ENCODE measurements at regions not wholly inside any gene's neighbourhood (a gene's known extent, or its start where the extent isn't known, plus 50 kb on each side); places are given as distances from the start of the nearest gene placed in this dataset.

DNA sequence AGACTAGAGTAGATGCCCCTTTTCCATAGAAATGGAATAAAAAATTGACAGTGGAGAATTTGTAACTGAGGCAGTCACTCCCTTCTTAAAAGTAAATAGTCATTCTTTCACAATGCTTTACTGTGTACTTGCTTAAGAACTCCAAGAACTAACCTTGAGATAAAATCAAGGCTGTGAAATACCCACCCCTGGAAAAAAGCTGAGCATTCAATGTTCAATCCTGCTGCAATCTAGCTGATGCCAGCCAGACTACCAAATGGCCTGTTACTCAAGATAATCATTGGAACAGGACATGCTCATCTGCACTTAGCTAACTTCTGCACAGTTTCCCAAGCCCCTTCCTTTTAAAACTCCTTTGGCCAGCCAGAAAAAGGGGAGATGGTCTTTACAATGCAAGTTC lies 367.4 kb upstream of the GULP1 start:
- no peaks in the 10 kb centered on the region for H3K9me3 ChIP-seq (ENCODE audit: control insufficient read depth in 4 of 4, insufficient read depth in 3 of 4, low read length in 3 of 4)
- ATAC-seq (ENCODE audit: insufficient read depth, low FRiP score) (no peak), DNase-seq (no peak)

DNA sequence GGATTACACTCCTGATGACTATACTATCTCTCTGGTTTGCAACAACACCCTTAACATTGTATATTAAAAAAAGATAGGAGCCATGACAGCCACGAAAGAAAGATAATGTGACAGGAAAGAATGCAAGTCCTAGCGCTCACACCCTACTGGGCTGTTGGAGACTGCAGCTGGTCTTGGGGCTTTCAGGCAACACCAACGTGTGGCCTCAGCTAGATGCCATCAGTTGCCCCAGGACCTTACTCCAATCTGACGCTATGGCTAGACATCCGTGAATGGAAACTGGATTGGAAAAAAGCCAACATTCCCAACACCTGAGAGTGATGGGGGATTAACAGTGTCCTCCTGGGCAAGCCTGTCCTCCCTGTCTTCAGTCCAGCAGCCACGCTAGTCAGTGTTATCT lies 357.4 kb upstream of the GULP1 start:
- H3K4me3 ChIP-seq = no peak overlapping the region

More for the DNA sequence above, 367.4 kb upstream of the GULP1 start:
- Histone ChIP-seq H3K27ac (ENCODE audit: low read depth in 1 of 2, low read length in 1 of 2) (no peak overlapping the region), H3K4me1 (ENCODE audit: control insufficient read depth in 5 of 5, insufficient read depth in 5 of 5, low read length in 5 of 5) (peaks cover 0 to 7% (median 0%) of the 10 kb centered on the region in 5 donors), H3K36me3 (ENCODE audit: control insufficient read depth in 4 of 4, insufficient read depth in 4 of 4, low read length in 4 of 4) (no peaks in the 10 kb centered on the region), H3K4me3 (no peak overlapping the region), H3K9ac (ENCODE audit: insufficient read depth in 1 of 2, low read length in 2 of 2) (no peak overlapping the region), H3K27me3 (ENCODE audit: control insufficient read depth in 3 of 3, insufficient read depth in 3 of 3, low read length in 2 of 3) (no peaks in the 10 kb centered on the region)
- TF ChIP-seq, protein P1, sequence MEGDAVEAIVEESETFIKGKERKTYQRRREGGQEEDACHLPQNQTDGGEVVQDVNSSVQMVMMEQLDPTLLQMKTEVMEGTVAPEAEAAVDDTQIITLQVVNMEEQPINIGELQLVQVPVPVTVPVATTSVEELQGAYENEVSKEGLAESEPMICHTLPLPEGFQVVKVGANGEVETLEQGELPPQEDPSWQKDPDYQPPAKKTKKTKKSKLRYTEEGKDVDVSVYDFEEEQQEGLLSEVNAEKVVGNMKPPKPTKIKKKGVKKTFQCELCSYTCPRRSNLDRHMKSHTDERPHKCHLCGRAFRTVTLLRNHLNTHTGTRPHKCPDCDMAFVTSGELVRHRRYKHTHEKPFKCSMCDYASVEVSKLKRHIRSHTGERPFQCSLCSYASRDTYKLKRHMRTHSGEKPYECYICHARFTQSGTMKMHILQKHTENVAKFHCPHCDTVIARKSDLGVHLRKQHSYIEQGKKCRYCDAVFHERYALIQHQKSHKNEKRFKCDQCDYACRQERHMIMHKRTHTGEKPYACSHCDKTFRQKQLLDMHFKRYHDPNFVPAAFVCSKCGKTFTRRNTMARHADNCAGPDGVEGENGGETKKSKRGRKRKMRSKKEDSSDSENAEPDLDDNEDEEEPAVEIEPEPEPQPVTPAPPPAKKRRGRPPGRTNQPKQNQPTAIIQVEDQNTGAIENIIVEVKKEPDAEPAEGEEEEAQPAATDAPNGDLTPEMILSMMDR (IDR thresholded peaks at IDR 0.05; ENCODE audit: control extremely low read depth, extremely low read depth) = no peak

DNA sequence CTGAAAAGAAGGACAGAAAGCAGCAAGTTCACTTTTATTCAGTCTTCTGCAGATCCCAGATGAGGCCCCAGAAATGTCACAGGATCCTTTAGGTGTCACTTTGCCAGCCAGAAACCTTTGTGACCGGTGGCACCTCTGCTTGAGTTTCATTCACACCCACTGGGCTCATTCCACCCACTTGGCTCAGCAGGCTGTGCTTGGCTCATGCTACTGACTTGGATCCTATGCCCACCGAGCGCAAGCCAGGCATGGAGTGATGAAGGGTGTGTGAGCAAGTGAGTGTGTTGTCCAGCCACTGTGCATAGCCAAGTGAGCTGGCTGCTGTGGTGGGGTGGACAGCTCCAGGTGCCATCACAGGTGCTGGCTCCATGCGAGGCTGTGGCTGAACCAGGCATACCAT lies 357.0 kb upstream of the GULP1 start:
- ATAC-seq (ENCODE audit: insufficient read depth, low FRiP score) = no peak
- Histone ChIP-seq H3K9me3 (ENCODE audit: control insufficient read depth in 4 of 4, insufficient read depth in 3 of 4, low read length in 3 of 4) (peaks cover 0 to 10% (median 0%) of the 10 kb centered on the region in 4 donors), H3K36me3 (ENCODE audit: control insufficient read depth in 4 of 4, insufficient read depth in 4 of 4, low read length in 4 of 4) (no peaks in the 10 kb centered on the region), H3K27me3 (ENCODE audit: control insufficient read depth in 3 of 3, insufficient read depth in 3 of 3, low read length in 2 of 3) (no peaks in the 10 kb centered on the region), H3K4me3 (no peak overlapping the region), H3K4me1 (ENCODE audit: control insufficient read depth in 5 of 5, insufficient read depth in 5 of 5, low read length in 5 of 5) (no peaks in the 10 kb centered on the region), H3K27ac (ENCODE audit: low read depth in 1 of 2, low read length in 1 of 2) (no peak overlapping the region), H3K9ac (ENCODE audit: insufficient read depth in 1 of 2, low read length in 2 of 2) (no peak overlapping the region)
- TF ChIP-seq, protein P1 (IDR thresholded peaks at IDR 0.05; ENCODE audit: control extremely low read depth, extremely low read depth) = no peak
- WGBS, 2 donors = 83 to 89% methylated on average over 4 of the region's 4 CpGs
- no peak for DNase-seq

More for the DNA sequence above, 357.4 kb upstream of the GULP1 start:
- H3K36me3 ChIP-seq (ENCODE audit: control insufficient read depth in 4 of 4, insufficient read depth in 4 of 4, low read length in 4 of 4) = no peaks in the 10 kb centered on the region
- no peaks in the 10 kb centered on the region for H3K27me3 ChIP-seq (ENCODE audit: control insufficient read depth in 3 of 3, insufficient read depth in 3 of 3, low read length in 2 of 3)
- TF ChIP-seq, protein P1 (IDR thresholded peaks at IDR 0.05; ENCODE audit: control extremely low read depth, extremely low read depth) = no peak
- WGBS, 2 donors = 76 to 81% methylated on average over 6 of the region's 6 CpGs
- no peak overlapping the region for H3K27ac ChIP-seq (ENCODE audit: low read depth in 1 of 2, low read length in 1 of 2)
- peaks cover 0 to 10% (median 0%) of the 10 kb centered on the region in 4 donors for H3K9me3 ChIP-seq (ENCODE audit: control insufficient read depth in 4 of 4, insufficient read depth in 3 of 4, low read length in 3 of 4)
- ATAC-seq (ENCODE audit: insufficient read depth, low FRiP score) (no peak), DNase-seq (no peak)
- no peak overlapping the region for H3K9ac ChIP-seq (ENCODE audit: insufficient read depth in 1 of 2, low read length in 2 of 2)
- no peaks in the 10 kb centered on the region for H3K4me1 ChIP-seq (ENCODE audit: control insufficient read depth in 5 of 5, insufficient read depth in 5 of 5, low read length in 5 of 5)

DNA sequence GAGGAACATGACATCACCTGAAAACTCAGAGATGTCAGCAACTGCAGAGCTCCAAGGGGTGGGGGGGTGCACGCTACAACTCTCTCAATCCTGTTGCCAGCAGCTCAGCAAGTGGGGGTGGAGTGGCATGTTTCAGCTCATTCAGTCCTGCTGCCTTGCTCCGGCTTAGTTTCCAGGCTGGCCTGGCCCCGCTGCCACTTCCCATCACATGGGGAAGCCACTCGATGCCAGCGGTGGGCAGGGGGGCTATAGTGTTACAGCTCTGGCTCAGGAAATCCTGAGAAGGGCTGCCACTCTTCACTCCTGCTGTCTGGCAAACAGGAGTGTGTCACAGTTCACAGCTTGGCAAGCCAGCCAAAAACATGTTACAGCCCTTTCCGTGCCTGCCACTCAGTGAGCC lies 356.5 kb upstream of the GULP1 start:
- Histone ChIP-seq H3K9me3 (ENCODE audit: control insufficient read depth in 4 of 4, insufficient read depth in 3 of 4, low read length in 3 of 4) (peaks cover 0 to 10% (median 0%) of the 10 kb centered on the region in 4 donors), H3K9ac (ENCODE audit: insufficient read depth in 1 of 2, low read length in 2 of 2) (no peak overlapping the region), H3K36me3 (ENCODE audit: control insufficient read depth in 4 of 4, insufficient read depth in 4 of 4, low read length in 4 of 4) (no peaks in the 10 kb centered on the region), H3K27ac (ENCODE audit: low read depth in 1 of 2, low read length in 1 of 2) (no peak overlapping the region), H3K4me1 (ENCODE audit: control insufficient read depth in 5 of 5, insufficient read depth in 5 of 5, low read length in 5 of 5) (no peaks in the 10 kb centered on the region), H3K4me3 (no peak overlapping the region), H3K27me3 (ENCODE audit: control insufficient read depth in 3 of 3, insufficient read depth in 3 of 3, low read length in 2 of 3) (no peaks in the 10 kb centered on the region)
- ATAC-seq (ENCODE audit: insufficient read depth, low FRiP score) (no peak), DNase-seq (no peak)
- 87 to 90% methylated on average over 6 of the region's 6 CpGs for WGBS, 2 donors
- TF ChIP-seq, protein P1 (IDR thresholded peaks at IDR 0.05; ENCODE audit: control extremely low read depth, extremely low read depth) = no peak

All from lung (tissue), 11 donors.